Dendritic cell treated with granulocyte-macrophage colony-stimulating factor and Interleukin-4, amounts not matched to agents 40 ng/mL and 50 ng/mL, for 4 days (primary cell): ENCODE measurements at regions not wholly inside any gene's neighbourhood (a gene's known extent, or its start where the extent isn't known, plus 50 kb on each side); places are given as distances from the start of the nearest gene placed in this dataset.

Source experiments
- H3K27ac Mint-ChIP-seq: one replicate; pipeline ENCODE4 v1.8.0; 2022; ENCODE audit warnings: mild to moderate bottlenecking, mixed read lengths
- H3K27me3 Mint-ChIP-seq: one replicate; pipeline ENCODE4 v1.8.0; 2022; ENCODE audit warnings: mild to moderate bottlenecking, mixed read lengths
- H3K36me3 Mint-ChIP-seq: one replicate; pipeline ENCODE4 v1.8.0; 2022; ENCODE audit warnings: low read depth, mixed read lengths
- H3K4me1 Mint-ChIP-seq: one replicate; pipeline ENCODE4 v1.8.0; 2022; ENCODE audit warnings: low read depth, mixed read lengths
- H3K4me3 Mint-ChIP-seq: one replicate; pipeline ENCODE4 v1.8.0; 2022; ENCODE audit warnings: mild to moderate bottlenecking, moderate library complexity, mixed read lengths
- H3K9me3 Mint-ChIP-seq: one replicate; pipeline ENCODE4 v1.8.0; 2022; ENCODE audit warnings: mixed read lengths
- intact Hi-C: fragments of 100-400 bp; cut with micrococcal nuclease; formaldehyde crosslinking; loops from one replicate; pipeline ENCODE4 v1.15.0; 2022

- no peaks in the 10 kb centered on the region for H3K36me3 Mint-ChIP-seq
- intact Hi-C loops, result no loop called here
- H3K27ac Mint-ChIP-seq, result no peak overlapping the region
- H3K4me1 Mint-ChIP-seq, result no peaks in the 10 kb centered on the region
- no peaks in the 10 kb centered on the region for H3K9me3 Mint-ChIP-seq
- H3K4me3 Mint-ChIP-seq, result no peak overlapping the region
- H3K27me3 Mint-ChIP-seq, result no peaks in the 10 kb centered on the region
These were observed 452.7 kb downstream of the BCL11B start for GRCh38 chr14:98819132-98819866.

GRCh38 chr14:98819867-98820206, 452.2 kb downstream of the BCL11B start:
- intact Hi-C loops, result no loop called here
- H3K4me1 Mint-ChIP-seq, result no peaks in the 10 kb centered on the region
- no peaks in the 10 kb centered on the region for H3K36me3 Mint-ChIP-seq
- H3K9me3 Mint-ChIP-seq, result no peaks in the 10 kb centered on the region
- H3K4me3 Mint-ChIP-seq, result no peak overlapping the region
- no peak overlapping the region for H3K27ac Mint-ChIP-seq
- no peaks in the 10 kb centered on the region for H3K27me3 Mint-ChIP-seq

- no peaks in the 10 kb centered on the region for H3K9me3 Mint-ChIP-seq
- intact Hi-C loops, result no loop called here
- no peak overlapping the region for H3K4me3 Mint-ChIP-seq
- peaks cover 1% of the 10 kb centered on the region for H3K27me3 Mint-ChIP-seq
- H3K4me1 Mint-ChIP-seq, result no peaks in the 10 kb centered on the region
- no peak overlapping the region for H3K27ac Mint-ChIP-seq
- H3K36me3 Mint-ChIP-seq, result no peaks in the 10 kb centered on the region
These were observed 449.1 kb downstream of the BCL11B start for GRCh38 chr14:98822917-98823316.

- Mint-ChIP-seq H3K4me1 (no peaks in the 10 kb centered on the region), H3K4me3 (no peak overlapping the region), H3K27me3 (peaks cover 1% of the 10 kb centered on the region), H3K36me3 (no peaks in the 10 kb centered on the region), H3K9me3 (no peaks in the 10 kb centered on the region), H3K27ac (no peak overlapping the region)
- intact Hi-C loops, result no loop called here
These were observed 445.4 kb downstream of the BCL11B start for GRCh38 chr14:98826618-98827017.

GRCh38 chr14:98834119-98834518, 437.9 kb downstream of the BCL11B start:
- intact Hi-C loops, result no loop called here
- no peak overlapping the region for H3K27ac Mint-ChIP-seq
- no peaks in the 10 kb centered on the region for H3K4me1 Mint-ChIP-seq
- peaks cover 6% of the 10 kb centered on the region for H3K9me3 Mint-ChIP-seq
- no peak overlapping the region for H3K4me3 Mint-ChIP-seq
- H3K36me3 Mint-ChIP-seq, result no peaks in the 10 kb centered on the region
- peaks cover 1% of the 10 kb centered on the region for H3K27me3 Mint-ChIP-seq

- Mint-ChIP-seq H3K9me3 (peaks cover 8% of the 10 kb centered on the region), H3K27ac (no peak overlapping the region), H3K4me1 (no peaks in the 10 kb centered on the region), H3K36me3 (no peaks in the 10 kb centered on the region), H3K27me3 (peaks cover 1% of the 10 kb centered on the region), H3K4me3 (no peak overlapping the region)
- intact Hi-C loops, result no loop called here
These were observed 436.8 kb downstream of the BCL11B start for GRCh38 chr14:98835051-98835824.

- no peak overlapping the region for H3K4me3 Mint-ChIP-seq
- H3K4me1 Mint-ChIP-seq, result no peaks in the 10 kb centered on the region
- H3K9me3 Mint-ChIP-seq, result peaks cover 8% of the 10 kb centered on the region
- intact Hi-C loops, result no loop called here
- H3K27me3 Mint-ChIP-seq, result peaks cover 1% of the 10 kb centered on the region
- H3K36me3 Mint-ChIP-seq, result no peaks in the 10 kb centered on the region
- no peak overlapping the region for H3K27ac Mint-ChIP-seq
These were observed 436.2 kb downstream of the BCL11B start for GRCh38 chr14:98835825-98836100.

GRCh38 chr14:98840091-98840490, 431.9 kb downstream of the BCL11B start:
- Mint-ChIP-seq H3K4me1 (no peaks in the 10 kb centered on the region), H3K36me3 (no peaks in the 10 kb centered on the region), H3K27me3 (peaks cover 3% of the 10 kb centered on the region), H3K4me3 (no peak overlapping the region), H3K9me3 (peaks cover 8% of the 10 kb centered on the region), H3K27ac (no peak overlapping the region)
- intact Hi-C loops, result no loop called here

GRCh38 chr14:98840511-98840910, 431.5 kb downstream of the BCL11B start:
- intact Hi-C loops, result no loop called here
- peaks cover 8% of the 10 kb centered on the region for H3K9me3 Mint-ChIP-seq
- H3K4me1 Mint-ChIP-seq, result no peaks in the 10 kb centered on the region
- peaks cover 3% of the 10 kb centered on the region for H3K27me3 Mint-ChIP-seq
- H3K4me3 Mint-ChIP-seq, result no peak overlapping the region
- H3K36me3 Mint-ChIP-seq, result no peaks in the 10 kb centered on the region
- no peak overlapping the region for H3K27ac Mint-ChIP-seq

- H3K9me3 Mint-ChIP-seq, result no peaks in the 10 kb centered on the region
- intact Hi-C loops, result no loop called here
- H3K4me1 Mint-ChIP-seq, result no peaks in the 10 kb centered on the region
- H3K27me3 Mint-ChIP-seq, result peaks cover 3% of the 10 kb centered on the region
- H3K36me3 Mint-ChIP-seq, result no peaks in the 10 kb centered on the region
- no peak overlapping the region for H3K4me3 Mint-ChIP-seq
- H3K27ac Mint-ChIP-seq, result no peak overlapping the region
These were observed 427.5 kb downstream of the BCL11B start for GRCh38 chr14:98844456-98844855.

GRCh38 chr14:98847521-98848468, 424.2 kb downstream of the BCL11B start:
- H3K36me3 Mint-ChIP-seq, result no peaks in the 10 kb centered on the region
- no peak overlapping the region for H3K27ac Mint-ChIP-seq
- peaks cover 4% of the 10 kb centered on the region for H3K27me3 Mint-ChIP-seq
- intact Hi-C loops, result no loop called here
- H3K4me1 Mint-ChIP-seq, result no peaks in the 10 kb centered on the region
- H3K4me3 Mint-ChIP-seq, result no peak overlapping the region
- H3K9me3 Mint-ChIP-seq, result no peaks in the 10 kb centered on the region

GRCh38 chr14:98853063-98853729, 418.8 kb downstream of the BCL11B start:
- Mint-ChIP-seq H3K27me3 (peaks cover 6% of the 10 kb centered on the region), H3K27ac (no peak overlapping the region), H3K9me3 (no peaks in the 10 kb centered on the region), H3K4me3 (no peak overlapping the region), H3K36me3 (no peaks in the 10 kb centered on the region), H3K4me1 (no peaks in the 10 kb centered on the region)
- intact Hi-C loops, result no loop called here

- peaks cover 8% of the 10 kb centered on the region for H3K27me3 Mint-ChIP-seq
- H3K9me3 Mint-ChIP-seq, result no peaks in the 10 kb centered on the region
- no peak overlapping the region for H3K4me3 Mint-ChIP-seq
- intact Hi-C loops, result no loop called here
- no peak overlapping the region for H3K27ac Mint-ChIP-seq
- no peaks in the 10 kb centered on the region for H3K36me3 Mint-ChIP-seq
- H3K4me1 Mint-ChIP-seq, result no peaks in the 10 kb centered on the region
These were observed 415.9 kb downstream of the BCL11B start for GRCh38 chr14:98855926-98856715.
